H1 (cell line): ENCODE measurements at regions not wholly inside any gene's neighbourhood (a gene's known extent, or its start where the extent isn't known, plus 50 kb on each side); places are given as distances from the start of the nearest gene placed in this dataset.

Source experiments
- CTCF ChIA-PET: fragments of 300-600 bp; sonication (Branson Sonifier 250); formaldehyde crosslinking; loops from one replicate; lab custom pipeline; 2021; ENCODE audit not compliant: partially characterized antibody; lab: Charles Lee
- POLR2A ChIA-PET: fragments of 300-600 bp; sonication (Branson Sonifier 250); formaldehyde crosslinking; loops from one replicate; lab custom pipeline; 2021; ENCODE audit warnings: inconsistent platforms; ENCODE audit not compliant: partially characterized antibody; lab: Charles Lee
- DNase-seq, 2 experiments: peaks; one replicate each; pipeline versions ENCODE4 v3.0.0 to v3.0.0-alpha.2; 2010 to 2022; ENCODE audit warnings: low spot score in 2 of 2, low read depth in 1 of 2, mixed read lengths in 1 of 2
- FAIRE-seq: peaks from 2 replicates; lab custom pipeline; 2011; peaks lifted over from hg19 to GRCh38; lab: Jason Lieb, UNC
- H2AFZ ChIP-seq: 2 replicates; pipeline ENCODE4 v1.8.1; 2012; ENCODE audit warnings: low read length, inconsistent platforms
- H2AK5ac ChIP-seq: 2 replicates; pipeline ENCODE4 v1.6.1; 2013; ENCODE audit warnings: low read depth, low read length
- H2BK120ac ChIP-seq: replicated peaks from 2 replicates; pipeline ENCODE3; 2013; ENCODE audit warnings: low read depth, low read length, inconsistent platforms
- H2BK12ac ChIP-seq: 2 replicates; pipeline ENCODE4 v1.6.1; 2013; ENCODE audit warnings: low read depth, low read length
- H2BK15ac ChIP-seq: 2 replicates; pipeline ENCODE4 v1.6.1; 2013; ENCODE audit warnings: low read length
- H2BK20ac ChIP-seq: 2 replicates; pipeline ENCODE4 v1.6.1; 2013; ENCODE audit warnings: low read length
- H2BK5ac ChIP-seq: 2 replicates; pipeline ENCODE4 v1.6.1; 2013; ENCODE audit warnings: low read depth, low read length
- H3K14ac ChIP-seq: 2 replicates; pipeline ENCODE4 v1.6.1; 2013; ENCODE audit warnings: inconsistent platforms; ENCODE audit not compliant: insufficient read length
- H3K18ac ChIP-seq: 2 replicates; pipeline ENCODE4 v1.6.1; 2013; ENCODE audit warnings: low read length; ENCODE audit errors: extremely low read depth
- H3K23ac ChIP-seq: 2 replicates; pipeline ENCODE4 v1.6.1; 2013; ENCODE audit warnings: inconsistent platforms; ENCODE audit not compliant: insufficient read length
- H3K23me2 ChIP-seq: 2 replicates; pipeline ENCODE4 v1.6.1; 2013; ENCODE audit warnings: low read depth, low read length
- H3K27ac ChIP-seq: 2 replicates; pipeline ENCODE4 v1.6.1; 2011; ENCODE audit warnings: low read depth, low read length, inconsistent platforms
- H3K27me3 ChIP-seq, 4 experiments: replicated peaks in 1 of 4; 1 replicate in 1 of 4; 2 replicates in 3 of 4; pipeline versions ENCODE4 v1.6.1 to v1.8.1; 2011 to 2013; ENCODE audit warnings: low read length in 3 of 4, mild to moderate bottlenecking in 3 of 4, inconsistent platforms in 2 of 4, mixed read lengths in 2 of 4, moderate library complexity in 1 of 4; ENCODE audit not compliant: control insufficient read depth in 3 of 4, insufficient read depth in 3 of 4; ENCODE audit errors: extremely low read depth in 1 of 4
- H3K36me3 ChIP-seq, 4 experiments: 2 replicates each; pipeline versions ENCODE4 v1.6.1 to v1.8.1; 2011 to 2013; ENCODE audit warnings: mild to moderate bottlenecking in 4 of 4, low read length in 3 of 4, moderate library complexity in 2 of 4, control low read depth in 1 of 4, inconsistent platforms in 1 of 4; ENCODE audit not compliant: insufficient read depth in 4 of 4, control insufficient read depth in 2 of 4
- H3K4ac ChIP-seq: replicated peaks from 2 replicates; pipeline ENCODE3; 2013; ENCODE audit warnings: low read length, low read depth, mixed read lengths, inconsistent platforms; ENCODE audit not compliant: insufficient read length
- H3K4me1 ChIP-seq, 4 experiments: replicated peaks in 1 of 4; 1 replicate in 1 of 4; 2 replicates in 3 of 4; pipeline versions ENCODE4 v1.6.1 to v1.8.1; 2011 to 2013; ENCODE audit warnings: low read length in 3 of 4, inconsistent platforms in 2 of 4, mixed read lengths in 1 of 4; ENCODE audit not compliant: insufficient read depth in 4 of 4, control insufficient read depth in 3 of 4
- H3K4me2 ChIP-seq, 2 experiments: 2 replicates each; pipeline versions ENCODE4 v1.6.1 to v1.8.1; 2011 to 2013; ENCODE audit warnings: low read depth in 2 of 2, low read length in 2 of 2, control low read depth in 1 of 2, inconsistent platforms in 1 of 2, mild to moderate bottlenecking in 1 of 2; ENCODE audit not compliant: insufficient read depth in 1 of 2
- H3K4me3 ChIP-seq, 4 experiments: fragments of 200-600, 300-600 bp in 1 of 4; sonication (generic), shearing (Covaris generic), sonication (Bioruptor Twin) in 1 of 4; 2 replicates each; pipeline versions ENCODE4 v1.5.1 to v1.8.1; 2011 to 2016; ENCODE audit warnings: low read length in 4 of 4, low read depth in 3 of 4, control low read depth in 2 of 4, inconsistent platforms in 2 of 4, mild to moderate bottlenecking in 2 of 4, mixed read lengths in 1 of 4, moderate library complexity in 1 of 4; ENCODE audit not compliant: insufficient read depth in 2 of 4; ENCODE audit errors: extremely low read depth in 1 of 4
- H3K56ac ChIP-seq: replicated peaks from 2 replicates; pipeline ENCODE3; 2013; ENCODE audit warnings: low read depth, mild to moderate bottlenecking, mixed read lengths, low read length, inconsistent platforms; ENCODE audit not compliant: insufficient read length
- H3K79me1 ChIP-seq: 2 replicates; pipeline ENCODE4 v1.6.1; 2013; ENCODE audit warnings: low read depth, low read length, control low read depth
- H3K79me2 ChIP-seq, 2 experiments: 2 replicates each; pipeline versions ENCODE4 v1.6.1 to v1.8.1; 2012 to 2013; ENCODE audit warnings: low read length in 2 of 2, mild to moderate bottlenecking in 2 of 2, inconsistent platforms in 1 of 2; ENCODE audit not compliant: insufficient read depth in 2 of 2, control insufficient read depth in 1 of 2
- H3K9ac ChIP-seq, 4 experiments: replicated peaks in 1 of 4; 1 replicate in 1 of 4; 2 replicates in 3 of 4; pipeline versions ENCODE4 v1.6.1 to v1.8.1; 2011 to 2013; ENCODE audit warnings: low read depth in 3 of 4, low read length in 3 of 4, control low read depth in 2 of 4, mild to moderate bottlenecking in 2 of 4, moderate library complexity in 2 of 4, inconsistent platforms in 1 of 4; ENCODE audit errors: extremely low read depth in 1 of 4
- H3K9me3 ChIP-seq, 2 experiments: 2 replicates each; pipeline versions ENCODE4 v1.6.1 to v1.8.1; 2012 to 2013; ENCODE audit warnings: mild to moderate bottlenecking in 2 of 2, moderate library complexity in 2 of 2, control low read depth in 1 of 2, inconsistent platforms in 1 of 2, low read depth in 1 of 2, low read length in 1 of 2, mixed read lengths in 1 of 2; ENCODE audit not compliant: insufficient read depth in 2 of 2
- H4K20me1 ChIP-seq, 2 experiments: replicated peaks in 1 of 2; 2 replicates each; pipeline versions ENCODE3 to v1.8.1; 2011 to 2013; ENCODE audit warnings: inconsistent platforms in 2 of 2, low read length in 2 of 2, mild to moderate bottlenecking in 1 of 2; ENCODE audit not compliant: insufficient read depth in 2 of 2, control insufficient read depth in 1 of 2
- H4K5ac ChIP-seq: 2 replicates; pipeline ENCODE4 v1.6.1; 2013; ENCODE audit warnings: low read length, low read depth, mixed read lengths, inconsistent platforms; ENCODE audit not compliant: insufficient read length
- H4K8ac ChIP-seq: 2 replicates; pipeline ENCODE4 v1.8.0; 2013; ENCODE audit warnings: mild to moderate bottlenecking, moderate library complexity, low read length, inconsistent platforms; ENCODE audit not compliant: insufficient read depth; ENCODE audit errors: extremely low read depth
- H4K91ac ChIP-seq: replicated peaks from 2 replicates; pipeline ENCODE3; 2013; ENCODE audit warnings: low read length, mixed read lengths, inconsistent platforms; ENCODE audit not compliant: insufficient read length
- CHD1 ChIP-seq: IDR thresholded peaks from 2 replicates; pipeline ENCODE4 v1.6.1; 2012; ENCODE audit warnings: low read depth, low read length, improper control_type of control experiment
- NRF1 ChIP-seq: IDR thresholded peaks from 2 replicates; pipeline ENCODE4 v1.6.1; 2011; ENCODE audit warnings: mild to moderate bottlenecking, low read depth, low read length, improper control_type of control experiment
- RFX5 ChIP-seq: IDR thresholded peaks from 2 replicates; pipeline ENCODE4 v1.6.1; 2011; ENCODE audit warnings: low read depth, low read length, improper control_type of control experiment, borderline replicate concordance
- WGBS, 2 experiments: shearing (Covaris generic) in 1 of 2; methylation state at CpG; one replicate each; pipeline versions ENCODE4 v1.1.6 to v1.1.7; 2013 to 2015; ENCODE audit warnings: low lambda C conversion rate in 2 of 2, mixed read lengths in 2 of 2, inconsistent platforms in 1 of 2, low coverage in 1 of 2, missing lambda C conversion rate in 1 of 2; ENCODE audit not compliant: insufficient replicate concordance in 2 of 2, insufficient coverage in 1 of 2, insufficient read length in 1 of 2; ENCODE audit errors: extremely low coverage in 1 of 2, missing lambda C conversion rate in 1 of 2; 5-methylcytosine and 5-hydroxymethylcytosine counted together
- TF ChIP-seq, protein P1 (sequence below), 3 experiments: IDR thresholded peaks; 1 replicate in 2 of 3; 2 replicates in 1 of 3; pipeline versions ENCODE4 v1.5.1 to v1.6.1; 2011; ENCODE audit warnings: low read length in 3 of 3, mild to moderate bottlenecking in 3 of 3, inconsistent platforms in 2 of 3, low read depth in 1 of 3, moderate library complexity in 1 of 3; ENCODE audit not compliant: insufficient read depth in 1 of 3; ENCODE audit errors: control extremely low read depth in 1 of 3
- TF ChIP-seq, protein P2 (sequence below): IDR thresholded peaks from 2 replicates; pipeline ENCODE4 v1.6.1; 2011; ENCODE audit warnings: low read depth, mild to moderate bottlenecking, low read length; ENCODE audit not compliant: insufficient read depth

DNA sequence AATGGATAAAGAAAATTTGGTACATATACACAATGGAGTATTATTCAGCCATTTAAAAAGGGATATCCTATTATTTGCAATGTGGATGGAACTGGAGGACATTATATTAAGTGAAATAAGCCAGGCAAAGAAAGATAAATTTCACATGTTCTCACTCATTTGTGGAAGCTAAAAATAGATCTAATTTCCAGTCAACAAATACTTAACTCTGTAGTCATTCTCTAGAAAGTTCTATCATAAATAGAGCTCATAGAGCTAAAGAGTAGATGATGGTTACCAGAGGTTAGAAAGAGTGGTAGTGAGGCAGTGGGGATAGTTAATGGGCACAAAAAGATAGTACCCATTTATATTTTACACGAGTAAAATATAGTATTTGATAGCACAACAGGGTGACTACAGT is 104.2 kb upstream of the SLC13A1 start:
- Histone ChIP-seq H3K4me3 (no peak overlapping the region), H4K20me1 (no peaks in the 10 kb centered on the region), H3K36me3 (no peaks in the 10 kb centered on the region), H3K23ac (no peak overlapping the region), H3K18ac (no peak overlapping the region), H2BK120ac (no peak overlapping the region), H3K27me3 (no peaks in the 10 kb centered on the region), H2AK5ac (no peak overlapping the region), H3K9ac (no peak overlapping the region), H3K9me3 (peaks cover 0 to 4% of the 10 kb centered on the region in 2 experiments; a peak in 1 of 4 replicates), H4K91ac (no peak overlapping the region), H3K4me2 (no peak overlapping the region), H3K56ac (no peak overlapping the region), H4K8ac (no peak overlapping the region), H3K27ac (no peak overlapping the region), H3K4ac (no peak overlapping the region), H2BK12ac (no peak overlapping the region), H3K79me1 (no peaks in the 10 kb centered on the region), H2BK5ac (no peak overlapping the region), H3K79me2 (no peaks in the 10 kb centered on the region), H2BK20ac (no peak overlapping the region), H3K4me1 (no peaks in the 10 kb centered on the region), H3K23me2 (no peaks in the 10 kb centered on the region), H4K5ac (no peak overlapping the region), H2BK15ac (no peak overlapping the region), H2AFZ (no peak overlapping the region), H3K14ac (no peak overlapping the region)
- POLR2A ChIA-PET = no interaction called here
- TF ChIP-seq CHD1 = no peak
- no peak for TF ChIP-seq NRF1
- TF ChIP-seq, protein P1, sequence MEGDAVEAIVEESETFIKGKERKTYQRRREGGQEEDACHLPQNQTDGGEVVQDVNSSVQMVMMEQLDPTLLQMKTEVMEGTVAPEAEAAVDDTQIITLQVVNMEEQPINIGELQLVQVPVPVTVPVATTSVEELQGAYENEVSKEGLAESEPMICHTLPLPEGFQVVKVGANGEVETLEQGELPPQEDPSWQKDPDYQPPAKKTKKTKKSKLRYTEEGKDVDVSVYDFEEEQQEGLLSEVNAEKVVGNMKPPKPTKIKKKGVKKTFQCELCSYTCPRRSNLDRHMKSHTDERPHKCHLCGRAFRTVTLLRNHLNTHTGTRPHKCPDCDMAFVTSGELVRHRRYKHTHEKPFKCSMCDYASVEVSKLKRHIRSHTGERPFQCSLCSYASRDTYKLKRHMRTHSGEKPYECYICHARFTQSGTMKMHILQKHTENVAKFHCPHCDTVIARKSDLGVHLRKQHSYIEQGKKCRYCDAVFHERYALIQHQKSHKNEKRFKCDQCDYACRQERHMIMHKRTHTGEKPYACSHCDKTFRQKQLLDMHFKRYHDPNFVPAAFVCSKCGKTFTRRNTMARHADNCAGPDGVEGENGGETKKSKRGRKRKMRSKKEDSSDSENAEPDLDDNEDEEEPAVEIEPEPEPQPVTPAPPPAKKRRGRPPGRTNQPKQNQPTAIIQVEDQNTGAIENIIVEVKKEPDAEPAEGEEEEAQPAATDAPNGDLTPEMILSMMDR (IDR thresholded peaks at IDR 0.05; ENCODE audit: control extremely low read depth in 1 of 3, insufficient read depth in 1 of 3, low read depth in 1 of 3, low read length in 3 of 3) = no peak
- TF ChIP-seq, protein P2, sequence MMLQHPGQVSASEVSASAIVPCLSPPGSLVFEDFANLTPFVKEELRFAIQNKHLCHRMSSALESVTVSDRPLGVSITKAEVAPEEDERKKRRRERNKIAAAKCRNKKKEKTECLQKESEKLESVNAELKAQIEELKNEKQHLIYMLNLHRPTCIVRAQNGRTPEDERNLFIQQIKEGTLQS = no peak
- no peak for TF ChIP-seq RFX5
- 81% methylated on average over 1 of the region's 1 CpG; no CpG with 5 or more reads in 1 of the 2 experiments for WGBS, 2 experiments
- DNase-seq (no peak), FAIRE-seq (no peak)
- CTCF ChIA-PET = interaction anchor here (0.8 kb wide), 1 partner anchor 270 kb away, joined by 3 read pairs; no protein-coding TSS in a partner anchor
